Astrocyte of the cerebellum (primary cell): ENCODE measurements at regions not wholly inside any gene's neighbourhood (a gene's known extent, or its start where the extent isn't known, plus 50 kb on each side); places are given as distances from the start of the nearest gene placed in this dataset.

Experiments used
- DNase-seq: peaks from one replicate; pipeline ENCODE4 v3.0.0-alpha.2; 2011; ENCODE audit warnings: low read depth
- H3K4me3 ChIP-seq: 2 replicates; pipeline ENCODE4 v1.5.1; 2011; ENCODE audit warnings: mild to moderate bottlenecking, low read depth, low read length, moderate library complexity
- in situ Hi-C: cut with HindIII; loops from 2 replicates; pipeline ENCODE4 v1.10.0; 2017; ENCODE audit warnings: low sequenced_read_pairs
- TF ChIP-seq, protein P1 (sequence below): IDR thresholded peaks from 2 replicates; pipeline ENCODE4 v1.5.1; 2012; ENCODE audit warnings: low read length, low read depth, moderate library complexity, mild to moderate bottlenecking; ENCODE audit errors: missing control alignments

DNA sequence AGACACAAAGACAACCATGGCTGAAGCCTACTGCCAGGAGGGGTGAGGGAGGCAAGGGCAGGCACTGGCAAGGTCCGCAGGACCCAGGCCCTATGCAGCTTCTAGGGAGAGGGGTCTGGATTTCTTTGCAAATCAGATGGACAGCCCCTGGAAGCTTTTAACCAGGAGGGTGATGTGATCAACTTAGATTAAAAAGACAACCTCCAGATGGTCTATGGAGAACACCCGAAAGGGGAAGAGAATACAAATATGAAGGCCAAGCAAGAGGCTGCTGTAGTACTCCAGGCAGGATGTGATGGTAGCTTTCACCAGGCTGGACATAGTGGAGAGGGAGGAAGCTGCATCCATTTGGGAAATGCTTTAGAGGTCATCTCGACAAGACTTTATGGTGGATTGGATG, 83.3 kb upstream of the TSPAN11 start:
- DNase-seq = no peak
- TF ChIP-seq, protein P1, sequence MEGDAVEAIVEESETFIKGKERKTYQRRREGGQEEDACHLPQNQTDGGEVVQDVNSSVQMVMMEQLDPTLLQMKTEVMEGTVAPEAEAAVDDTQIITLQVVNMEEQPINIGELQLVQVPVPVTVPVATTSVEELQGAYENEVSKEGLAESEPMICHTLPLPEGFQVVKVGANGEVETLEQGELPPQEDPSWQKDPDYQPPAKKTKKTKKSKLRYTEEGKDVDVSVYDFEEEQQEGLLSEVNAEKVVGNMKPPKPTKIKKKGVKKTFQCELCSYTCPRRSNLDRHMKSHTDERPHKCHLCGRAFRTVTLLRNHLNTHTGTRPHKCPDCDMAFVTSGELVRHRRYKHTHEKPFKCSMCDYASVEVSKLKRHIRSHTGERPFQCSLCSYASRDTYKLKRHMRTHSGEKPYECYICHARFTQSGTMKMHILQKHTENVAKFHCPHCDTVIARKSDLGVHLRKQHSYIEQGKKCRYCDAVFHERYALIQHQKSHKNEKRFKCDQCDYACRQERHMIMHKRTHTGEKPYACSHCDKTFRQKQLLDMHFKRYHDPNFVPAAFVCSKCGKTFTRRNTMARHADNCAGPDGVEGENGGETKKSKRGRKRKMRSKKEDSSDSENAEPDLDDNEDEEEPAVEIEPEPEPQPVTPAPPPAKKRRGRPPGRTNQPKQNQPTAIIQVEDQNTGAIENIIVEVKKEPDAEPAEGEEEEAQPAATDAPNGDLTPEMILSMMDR = no peak
- in situ Hi-C loops = no loop called here
- no peak overlapping the region for H3K4me3 ChIP-seq

DNA sequence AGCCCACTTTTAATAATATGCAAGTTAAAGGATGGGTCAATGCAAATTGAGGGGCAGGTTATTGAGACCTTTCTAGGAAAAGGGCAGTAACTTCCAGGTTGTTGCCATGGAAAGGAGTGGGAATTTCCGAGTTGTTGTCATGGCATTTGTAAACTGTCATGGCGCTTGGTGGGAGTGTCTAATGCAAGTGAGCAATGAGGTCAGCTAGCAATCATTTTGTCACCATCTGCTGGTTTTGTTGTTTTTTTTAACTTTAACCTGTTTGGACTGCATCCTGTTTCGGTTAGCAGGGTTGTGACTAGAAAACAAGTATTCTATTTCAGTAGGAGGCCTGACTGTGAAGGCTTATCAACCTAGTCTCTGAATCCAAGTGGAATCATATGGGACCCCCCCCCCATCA, 85.8 kb upstream of the TSPAN11 start:
- TF ChIP-seq, protein P1 = no peak
- DNase-seq = no peak
- no peak overlapping the region for H3K4me3 ChIP-seq
- in situ Hi-C loops = no loop called here

DNA sequence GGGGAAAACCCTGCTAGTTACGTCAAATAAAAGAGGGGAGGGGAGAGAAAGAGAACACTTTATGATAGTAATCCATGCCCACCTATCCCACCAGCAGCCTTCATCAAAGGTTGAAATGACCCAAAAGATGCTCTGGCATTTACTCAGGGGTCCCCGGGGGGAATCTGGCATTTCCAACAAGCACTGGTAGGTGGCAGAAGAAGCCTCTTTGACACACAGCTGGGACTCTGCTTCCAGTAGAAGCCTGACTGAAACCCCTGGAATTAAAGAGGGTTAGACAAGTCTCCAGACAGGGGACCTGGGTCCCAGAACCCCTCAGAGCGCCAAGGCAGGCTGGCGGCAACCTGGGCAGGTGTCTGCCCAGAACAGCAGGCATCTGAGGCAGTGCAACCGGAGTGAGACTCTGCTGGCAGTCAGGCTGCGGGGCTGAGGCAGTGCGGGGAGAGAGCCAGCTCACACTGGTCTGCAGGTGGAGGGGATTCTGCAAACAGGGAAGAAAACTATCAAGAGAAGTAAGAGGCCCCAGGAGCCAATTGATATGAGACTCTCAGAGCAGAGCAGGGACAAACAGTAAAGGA, 85.0 kb upstream of the CAPRIN2 start:
- TF ChIP-seq, protein P1 = no peak
- DNase-seq = no peak
- in situ Hi-C loops = no loop called here

DNA sequence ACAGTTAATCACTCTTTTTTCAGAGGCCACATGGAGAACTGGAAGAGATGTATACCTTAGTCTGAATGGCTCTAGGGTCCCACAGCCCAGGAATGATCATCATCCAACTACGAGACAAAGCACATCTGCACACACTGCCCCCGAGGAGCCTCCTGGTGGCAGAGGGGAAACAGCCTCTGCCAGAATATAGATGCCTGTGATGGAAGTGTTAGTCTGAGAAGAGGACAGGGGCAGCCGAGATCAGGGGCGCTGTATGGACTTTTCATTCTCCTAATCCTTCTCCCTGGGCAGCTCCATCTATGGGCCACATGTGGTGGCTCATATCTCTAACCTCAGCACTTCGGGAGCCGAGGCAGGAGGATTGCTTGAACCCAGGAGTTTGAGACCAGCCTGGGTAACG, 82.8 kb upstream of the CAPRIN2 start:
- TF ChIP-seq, protein P1 = peak; percentile 6
- no peak overlapping the region for H3K4me3 ChIP-seq
- no peak for DNase-seq
- in situ Hi-C loops = no loop called here

More for the DNA sequence above, 85.0 kb upstream of the CAPRIN2 start:
- no peak overlapping the region for H3K4me3 ChIP-seq

DNA sequence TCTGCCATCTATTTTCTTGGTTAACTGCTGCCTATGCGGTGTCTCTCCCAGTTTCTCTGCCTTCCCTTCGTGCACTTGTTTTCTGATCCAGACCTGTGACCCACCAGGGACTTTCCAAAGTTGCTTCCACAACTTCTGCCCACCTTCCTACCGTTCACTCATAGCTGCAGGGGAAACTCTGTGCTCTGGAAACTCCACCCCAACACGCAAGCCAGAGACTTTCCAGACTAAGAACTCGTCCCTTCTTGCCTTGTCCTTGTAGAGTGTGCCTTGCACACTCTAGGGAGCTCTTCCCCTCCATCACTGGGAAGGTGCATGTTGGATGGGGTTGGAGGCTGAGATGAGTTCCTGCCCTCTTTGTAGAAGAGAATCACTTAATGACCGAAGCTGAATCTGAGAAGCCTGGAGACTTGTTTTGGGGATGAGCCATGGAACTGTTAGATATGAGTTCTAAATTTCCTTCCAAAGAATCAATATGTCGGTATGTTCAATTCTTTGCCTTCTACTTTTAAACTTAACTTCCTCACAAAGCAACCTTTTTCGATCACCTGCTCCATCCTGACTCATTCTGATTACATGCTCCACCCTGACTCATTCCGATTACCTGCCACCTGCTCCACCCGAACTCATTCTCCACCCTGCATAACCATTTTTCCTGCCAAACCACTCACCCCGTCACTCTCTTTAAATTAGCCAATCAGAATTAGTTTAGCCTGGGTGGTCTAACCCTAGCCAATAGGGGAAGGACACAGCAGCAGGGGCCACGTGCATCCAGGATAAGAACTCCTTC, 82.1 kb upstream of the CAPRIN2 start:
- TF ChIP-seq, protein P1 = no peak
- in situ Hi-C loops = no loop called here
- no peak for DNase-seq
- no peak overlapping the region for H3K4me3 ChIP-seq

DNA sequence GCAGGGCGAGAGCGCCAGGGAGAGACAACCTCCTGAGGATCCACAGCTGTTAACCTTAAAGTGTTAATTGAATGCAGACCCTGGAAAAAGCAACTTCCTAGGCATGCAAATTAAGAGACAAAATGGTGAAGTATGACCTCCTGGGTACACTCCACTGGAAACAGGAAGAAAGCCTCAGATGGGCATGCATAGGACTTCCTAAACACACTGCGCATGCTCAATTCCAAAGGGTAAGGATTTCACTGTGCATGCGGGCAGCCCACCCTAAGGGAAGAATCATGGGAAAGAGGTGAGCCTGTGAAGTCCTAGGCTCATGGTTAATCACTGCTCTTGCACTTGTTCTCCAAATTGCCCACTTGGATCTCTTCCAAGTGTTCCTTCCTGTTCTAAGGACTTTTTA, 80.5 kb upstream of the CAPRIN2 start:
- no peak for DNase-seq
- in situ Hi-C loops = no loop called here
- no peak overlapping the region for H3K4me3 ChIP-seq
- TF ChIP-seq, protein P1 = no peak
